ENCODE measurements at regions not wholly inside any gene's neighbourhood (a gene's known extent, or its start where the extent isn't known, plus 50 kb on each side); places are given as distances from the start of the nearest gene placed in this dataset.

DNA sequence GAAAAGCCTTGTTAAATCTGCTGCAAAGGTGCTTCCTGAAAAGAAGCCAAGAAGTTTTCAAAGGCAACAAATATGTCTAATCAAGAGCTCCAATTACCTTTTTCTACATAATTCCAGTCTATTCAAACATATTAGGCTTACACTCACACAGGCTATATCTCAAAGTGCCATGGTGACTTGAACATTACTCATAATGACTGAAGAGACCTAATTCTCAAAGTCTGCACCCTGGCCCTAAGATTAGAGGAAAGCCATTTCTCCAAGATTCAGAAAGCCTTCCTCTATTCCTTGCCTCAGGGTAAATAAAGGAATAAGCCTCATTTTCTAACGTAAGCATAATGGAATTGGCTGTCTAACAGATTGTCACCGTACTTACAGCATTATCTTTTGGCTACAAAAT is 78.3 kb upstream of the THSD7A start:
- POLR2A ChIA-PET: no interaction called here
- CTCF ChIA-PET: interaction anchor here (0.6 kb wide), 1 partner anchor 104 kb away, joined by 8 read pairs; no protein-coding TSS in a partner anchor
- H3K4me3 ChIP-seq (ENCODE audit: low read depth, low read length): no peak overlapping the region
- no peaks in the 10 kb centered on the region for H3K4me1 ChIP-seq (ENCODE audit: control insufficient read depth, insufficient read depth, low read length)
- no peaks in the 10 kb centered on the region for H3K36me3 ChIP-seq (ENCODE audit: control insufficient read depth in 2 of 2, insufficient read depth in 1 of 2, low read length in 2 of 2)
- H3K9me3 ChIP-seq (ENCODE audit: control insufficient read depth, insufficient read depth, low read depth, low read length): no peaks in the 10 kb centered on the region
- H3K27ac ChIP-seq (ENCODE audit: extremely low read depth, low read depth, low read length): no peak overlapping the region
- TF ChIP-seq ZNF175 (tag by site-specific recombination; IDR thresholded peaks at IDR 0.05): no peak
- TF ChIP-seq, protein P1, sequence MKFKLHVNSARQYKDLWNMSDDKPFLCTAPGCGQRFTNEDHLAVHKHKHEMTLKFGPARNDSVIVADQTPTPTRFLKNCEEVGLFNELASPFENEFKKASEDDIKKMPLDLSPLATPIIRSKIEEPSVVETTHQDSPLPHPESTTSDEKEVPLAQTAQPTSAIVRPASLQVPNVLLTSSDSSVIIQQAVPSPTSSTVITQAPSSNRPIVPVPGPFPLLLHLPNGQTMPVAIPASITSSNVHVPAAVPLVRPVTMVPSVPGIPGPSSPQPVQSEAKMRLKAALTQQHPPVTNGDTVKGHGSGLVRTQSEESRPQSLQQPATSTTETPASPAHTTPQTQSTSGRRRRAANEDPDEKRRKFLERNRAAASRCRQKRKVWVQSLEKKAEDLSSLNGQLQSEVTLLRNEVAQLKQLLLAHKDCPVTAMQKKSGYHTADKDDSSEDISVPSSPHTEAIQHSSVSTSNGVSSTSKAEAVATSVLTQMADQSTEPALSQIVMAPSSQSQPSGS (tag by site-specific recombination; IDR thresholded peaks at IDR 0.05; ENCODE audit: low read depth): no peak
- TF ChIP-seq ZNF214 (tag by site-specific recombination; IDR thresholded peaks at IDR 0.05; ENCODE audit: borderline replicate concordance): no peak
- TF ChIP-seq, protein P2, sequence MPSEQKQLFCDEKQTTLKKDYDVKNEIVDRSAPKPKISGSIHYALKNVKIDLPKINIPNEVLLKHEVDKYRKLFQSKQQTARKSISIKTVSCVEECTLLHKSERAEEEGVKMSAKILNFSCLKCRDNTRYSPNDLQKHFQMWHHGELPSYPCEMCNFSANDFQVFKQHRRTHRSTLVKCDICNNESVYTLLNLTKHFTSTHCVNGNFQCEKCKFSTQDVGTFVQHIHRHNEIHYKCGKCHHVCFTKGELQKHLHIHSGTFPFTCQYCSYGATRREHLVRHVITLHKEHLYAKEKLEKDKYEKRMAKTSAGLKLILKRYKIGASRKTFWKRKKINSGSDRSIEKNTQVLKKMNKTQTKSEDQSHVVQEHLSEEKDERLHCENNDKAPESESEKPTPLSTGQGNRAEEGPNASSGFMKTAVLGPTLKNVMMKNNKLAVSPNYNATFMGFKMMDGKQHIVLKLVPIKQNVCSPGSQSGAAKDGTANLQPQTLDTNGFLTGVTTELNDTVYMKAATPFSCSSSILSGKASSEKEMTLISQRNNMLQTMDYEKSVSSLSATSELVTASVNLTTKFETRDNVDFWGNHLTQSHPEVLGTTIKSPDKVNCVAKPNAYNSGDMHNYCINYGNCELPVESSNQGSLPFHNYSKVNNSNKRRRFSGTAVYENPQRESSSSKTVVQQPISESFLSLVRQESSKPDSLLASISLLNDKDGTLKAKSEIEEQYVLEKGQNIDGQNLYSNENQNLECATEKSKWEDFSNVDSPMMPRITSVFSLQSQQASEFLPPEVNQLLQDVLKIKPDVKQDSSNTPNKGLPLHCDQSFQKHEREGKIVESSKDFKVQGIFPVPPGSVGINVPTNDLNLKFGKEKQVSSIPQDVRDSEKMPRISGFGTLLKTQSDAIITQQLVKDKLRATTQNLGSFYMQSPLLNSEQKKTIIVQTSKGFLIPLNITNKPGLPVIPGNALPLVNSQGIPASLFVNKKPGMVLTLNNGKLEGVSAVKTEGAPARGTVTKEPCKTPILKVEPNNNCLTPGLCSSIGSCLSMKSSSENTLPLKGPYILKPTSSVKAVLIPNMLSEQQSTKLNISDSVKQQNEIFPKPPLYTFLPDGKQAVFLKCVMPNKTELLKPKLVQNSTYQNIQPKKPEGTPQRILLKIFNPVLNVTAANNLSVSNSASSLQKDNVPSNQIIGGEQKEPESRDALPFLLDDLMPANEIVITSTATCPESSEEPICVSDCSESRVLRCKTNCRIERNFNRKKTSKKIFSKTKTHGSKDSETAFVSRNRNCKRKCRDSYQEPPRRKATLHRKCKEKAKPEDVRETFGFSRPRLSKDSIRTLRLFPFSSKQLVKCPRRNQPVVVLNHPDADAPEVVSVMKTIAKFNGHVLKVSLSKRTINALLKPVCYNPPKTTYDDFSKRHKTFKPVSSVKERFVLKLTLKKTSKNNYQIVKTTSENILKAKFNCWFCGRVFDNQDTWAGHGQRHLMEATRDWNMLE (tag by site-specific recombination; conservative IDR thresholded peaks at IDR 0.05; ENCODE audit: low read depth): no peak
- no peak for TF ChIP-seq ZNF791 (tag by site-specific recombination; IDR thresholded peaks at IDR 0.05)
- TF ChIP-seq, protein P3, sequence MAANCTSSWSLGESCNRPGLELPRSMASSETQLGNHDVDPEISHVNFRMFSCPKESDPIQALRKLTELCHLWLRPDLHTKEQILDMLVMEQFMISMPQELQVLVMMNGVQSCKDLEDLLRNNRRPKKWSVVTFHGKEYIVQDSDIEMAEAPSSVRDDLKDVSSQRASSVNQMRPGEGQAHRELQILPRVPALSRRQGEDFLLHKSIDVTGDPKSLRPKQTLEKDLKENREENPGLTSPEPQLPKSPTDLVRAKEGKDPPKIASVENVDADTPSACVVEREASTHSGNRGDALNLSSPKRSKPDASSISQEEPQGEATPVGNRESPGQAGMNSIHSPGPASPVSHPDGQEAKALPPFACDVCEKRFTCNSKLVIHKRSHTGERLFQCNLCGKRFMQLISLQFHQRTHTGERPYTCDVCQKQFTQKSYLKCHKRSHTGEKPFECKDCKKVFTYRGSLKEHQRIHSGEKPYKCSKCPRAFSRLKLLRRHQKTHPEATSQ (tag by site-specific recombination; IDR thresholded peaks at IDR 0.05): no peak
- TF ChIP-seq ZNF76 (tag by site-specific recombination; IDR thresholded peaks at IDR 0.05; ENCODE audit: borderline replicate concordance, low read depth): no peak
- TF ChIP-seq ZFP69B (tag by site-specific recombination; IDR thresholded peaks at IDR 0.05): no peak
- no peak for TF ChIP-seq KLF1 (tag by site-specific recombination; IDR thresholded peaks at IDR 0.05)
- TF ChIP-seq, protein P4, sequence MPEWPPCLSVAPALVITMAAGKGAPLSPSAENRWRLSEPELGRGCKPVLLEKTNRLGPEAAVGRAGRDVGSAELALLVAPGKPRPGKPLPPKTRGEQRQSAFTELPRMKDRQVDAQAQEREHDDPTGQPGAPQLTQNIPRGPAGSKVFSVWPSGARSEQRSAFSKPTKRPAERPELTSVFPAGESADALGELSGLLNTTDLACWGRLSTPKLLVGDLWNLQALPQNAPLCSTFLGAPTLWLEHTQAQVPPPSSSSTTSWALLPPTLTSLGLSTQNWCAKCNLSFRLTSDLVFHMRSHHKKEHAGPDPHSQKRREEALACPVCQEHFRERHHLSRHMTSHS (tag by site-specific recombination; IDR thresholded peaks at IDR 0.05): no peak
- TF ChIP-seq MYNN (tag by site-specific recombination; IDR thresholded peaks at IDR 0.05; ENCODE audit: borderline replicate concordance): no peak
- TF ChIP-seq ZNF148 (tag by site-specific recombination; IDR thresholded peaks at IDR 0.05; ENCODE audit: borderline replicate concordance): no peak
- no peak for TF ChIP-seq ZNF792 (tag by site-specific recombination; IDR thresholded peaks at IDR 0.05)
- no peak for TF ChIP-seq ZNF585B (tag by site-specific recombination; IDR thresholded peaks at IDR 0.05)
- no peak for TF ChIP-seq SCRT1 (tag by site-specific recombination; IDR thresholded peaks at IDR 0.05; ENCODE audit: borderline replicate concordance)
- no peak for TF ChIP-seq ZNF174 (tag by site-specific recombination; IDR thresholded peaks at IDR 0.05)

All from HEK293 (cell line).